ENCODE measurements at regions not wholly inside any gene's neighbourhood (a gene's known extent, or its start where the extent isn't known, plus 50 kb on each side); places are given as distances from the start of the nearest gene placed in this dataset.

DNA sequence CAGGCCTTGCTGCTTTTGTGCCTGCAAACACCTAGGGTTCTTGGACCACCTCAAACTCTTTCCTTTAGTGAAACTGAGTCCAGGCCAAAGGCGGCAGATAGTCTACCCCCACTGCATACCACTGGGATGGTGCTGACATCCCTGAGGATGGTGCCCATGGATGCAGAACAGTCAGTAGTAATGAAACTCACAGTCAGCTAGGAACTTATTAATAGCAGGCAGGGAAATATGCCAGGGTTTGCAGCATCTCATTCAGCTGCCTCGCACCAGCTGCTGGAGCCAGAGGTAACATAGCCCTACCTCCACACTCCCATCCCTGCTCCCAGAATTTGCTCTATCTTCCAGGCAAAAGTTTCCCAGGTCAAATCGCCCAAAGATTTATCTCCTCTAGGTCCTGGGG lies 189.1 kb downstream of the SREK1 start:
- peaks cover 0 to 4% (median 0%) of the 10 kb centered on the region in 4 donors for H3K4me1 ChIP-seq
- intact Hi-C loops (cut with DNase I) = no loop called here
- H3K9me3 ChIP-seq = no peaks in the 10 kb centered on the region
- TF ChIP-seq EP300 (IDR thresholded peaks at IDR 0.05) = no peak
- no peak for TF ChIP-seq POLR2A (IDR thresholded peaks at IDR 0.05; ENCODE audit: low read depth)
- no peak for TF ChIP-seq POLR2AphosphoS5 (IDR thresholded peaks at IDR 0.05)
- TF ChIP-seq, protein P1, sequence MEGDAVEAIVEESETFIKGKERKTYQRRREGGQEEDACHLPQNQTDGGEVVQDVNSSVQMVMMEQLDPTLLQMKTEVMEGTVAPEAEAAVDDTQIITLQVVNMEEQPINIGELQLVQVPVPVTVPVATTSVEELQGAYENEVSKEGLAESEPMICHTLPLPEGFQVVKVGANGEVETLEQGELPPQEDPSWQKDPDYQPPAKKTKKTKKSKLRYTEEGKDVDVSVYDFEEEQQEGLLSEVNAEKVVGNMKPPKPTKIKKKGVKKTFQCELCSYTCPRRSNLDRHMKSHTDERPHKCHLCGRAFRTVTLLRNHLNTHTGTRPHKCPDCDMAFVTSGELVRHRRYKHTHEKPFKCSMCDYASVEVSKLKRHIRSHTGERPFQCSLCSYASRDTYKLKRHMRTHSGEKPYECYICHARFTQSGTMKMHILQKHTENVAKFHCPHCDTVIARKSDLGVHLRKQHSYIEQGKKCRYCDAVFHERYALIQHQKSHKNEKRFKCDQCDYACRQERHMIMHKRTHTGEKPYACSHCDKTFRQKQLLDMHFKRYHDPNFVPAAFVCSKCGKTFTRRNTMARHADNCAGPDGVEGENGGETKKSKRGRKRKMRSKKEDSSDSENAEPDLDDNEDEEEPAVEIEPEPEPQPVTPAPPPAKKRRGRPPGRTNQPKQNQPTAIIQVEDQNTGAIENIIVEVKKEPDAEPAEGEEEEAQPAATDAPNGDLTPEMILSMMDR (IDR thresholded peaks at IDR 0.05) = no peak
- H3K36me3 ChIP-seq = no peaks in the 10 kb centered on the region
- no peaks in the 10 kb centered on the region for H3K27me3 ChIP-seq
- 80% methylated on average over 3 of the region's 3 CpGs for WGBS
- H3K4me3 ChIP-seq = no peak overlapping the region
- DNase-seq (ENCODE audit: extremely low spot score) = no peak
- H3K27ac ChIP-seq (replicated peaks in 1 of 4) = no peak overlapping the region

GRCh38 chr5:66337626-66338226 lies 193.6 kb downstream of the SREK1 start:
- DNase-seq (ENCODE audit: extremely low spot score) = no peak
- no peak overlapping the region for H3K27ac ChIP-seq (replicated peaks in 1 of 4)

GRCh38 chr5:66338828-66339227 lies 194.7 kb downstream of the SREK1 start:
- Histone ChIP-seq H3K36me3 (no peaks in the 10 kb centered on the region), H3K9me3 (no peaks in the 10 kb centered on the region), H3K4me3 (no peak overlapping the region), H3K27me3 (no peaks in the 10 kb centered on the region), H3K27ac (replicated peaks in 1 of 4) (no peak overlapping the region), H3K4me1 (no peaks in the 10 kb centered on the region)
- intact Hi-C loops (cut with DNase I) = no loop called here
- no peak for DNase-seq (ENCODE audit: extremely low spot score)
- TF ChIP-seq, protein P1 (IDR thresholded peaks at IDR 0.05) = no peak
- WGBS = 81% methylated on average over 2 of the region's 2 CpGs

More at GRCh38 chr5:66337626-66338226, 193.6 kb downstream of the SREK1 start:
- Histone ChIP-seq H3K4me3 (no peak overlapping the region), H3K36me3 (no peaks in the 10 kb centered on the region), H3K27me3 (no peaks in the 10 kb centered on the region), H3K4me1 (peaks cover 0 to 4% (median 0%) of the 10 kb centered on the region in 4 donors), H3K9me3 (no peaks in the 10 kb centered on the region)
- TF ChIP-seq POLR2A (IDR thresholded peaks at IDR 0.05; ENCODE audit: low read depth) (no peak), EP300 (IDR thresholded peaks at IDR 0.05) (no peak), POLR2AphosphoS5 (IDR thresholded peaks at IDR 0.05) (no peak)
- TF ChIP-seq, protein P1 (IDR thresholded peaks at IDR 0.05) = no peak
- WGBS = 69% methylated on average over 11 of the region's 11 CpGs
- intact Hi-C loops (cut with DNase I) = no loop called here

DNA sequence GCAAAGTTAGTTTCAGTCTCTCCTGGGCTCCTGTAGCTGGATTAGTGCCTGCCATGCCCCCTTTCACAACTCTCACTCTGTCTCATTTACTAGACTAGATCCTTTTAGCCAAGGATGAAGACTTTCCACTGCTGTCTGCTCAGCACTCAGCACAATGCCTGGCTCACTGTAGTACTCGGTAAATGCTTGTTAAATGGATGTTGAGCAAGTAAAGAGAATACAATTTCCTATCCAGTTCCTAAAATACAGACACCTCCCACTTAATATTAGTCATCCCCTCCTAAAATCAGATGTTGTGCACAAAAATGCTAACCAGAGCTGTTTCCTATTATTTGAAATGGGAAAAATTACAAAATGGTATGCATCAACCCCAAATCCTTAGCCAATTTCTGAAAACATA lies 195.8 kb downstream of the SREK1 start:
- no peak for DNase-seq (ENCODE audit: extremely low spot score)
- Histone ChIP-seq H3K4me3 (no peak overlapping the region), H3K4me1 (no peaks in the 10 kb centered on the region), H3K9me3 (no peaks in the 10 kb centered on the region), H3K27me3 (no peaks in the 10 kb centered on the region), H3K27ac (replicated peaks in 1 of 4) (no peak overlapping the region), H3K36me3 (no peaks in the 10 kb centered on the region)
- intact Hi-C loops (cut with DNase I) = no loop called here
- WGBS = 31% methylated on average over 1 of the region's 1 CpG
- TF ChIP-seq EP300 (IDR thresholded peaks at IDR 0.05) (no peak), POLR2AphosphoS5 (IDR thresholded peaks at IDR 0.05) (no peak), POLR2A (IDR thresholded peaks at IDR 0.05; ENCODE audit: low read depth) (no peak)
- TF ChIP-seq, protein P1 (IDR thresholded peaks at IDR 0.05) = no peak

DNA sequence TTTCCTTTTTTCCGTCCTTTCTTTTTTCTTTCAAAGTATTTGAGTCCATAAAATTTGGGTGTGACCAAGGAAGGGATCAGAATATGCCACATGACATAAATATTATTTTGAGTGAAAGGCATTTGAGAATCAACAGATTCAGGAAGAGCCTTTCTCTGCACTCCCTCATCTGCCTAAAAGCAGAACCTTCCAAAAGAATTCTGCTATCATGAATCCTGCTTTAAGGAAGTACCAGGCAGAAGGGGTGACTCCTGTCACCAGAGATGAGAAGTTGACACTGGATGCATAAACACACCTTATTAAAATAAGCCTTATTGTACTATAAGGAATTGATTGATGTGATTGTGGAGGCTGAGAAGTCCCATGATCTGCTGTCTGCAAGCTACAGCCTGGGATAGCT lies 196.7 kb downstream of the SREK1 start:
- WGBS = 83% methylated on average over 1 of the region's 1 CpG
- intact Hi-C loops (cut with DNase I) = no loop called here
- no peak for TF ChIP-seq POLR2AphosphoS5 (IDR thresholded peaks at IDR 0.05)
- no peak for TF ChIP-seq EP300 (IDR thresholded peaks at IDR 0.05)
- no peak for TF ChIP-seq POLR2A (IDR thresholded peaks at IDR 0.05; ENCODE audit: low read depth)
- TF ChIP-seq, protein P1 (IDR thresholded peaks at IDR 0.05) = no peak
- no peaks in the 10 kb centered on the region for H3K36me3 ChIP-seq
- H3K4me3 ChIP-seq = no peak overlapping the region
- H3K9me3 ChIP-seq = no peaks in the 10 kb centered on the region
- DNase-seq (ENCODE audit: extremely low spot score) = no peak
- no peaks in the 10 kb centered on the region for H3K4me1 ChIP-seq
- H3K27me3 ChIP-seq = no peaks in the 10 kb centered on the region
- no peak overlapping the region for H3K27ac ChIP-seq (replicated peaks in 1 of 4)
